WERI-Rb-1 (cell line): ENCODE measurements at regions not wholly inside any gene's neighbourhood (a gene's known extent, or its start where the extent isn't known, plus 50 kb on each side); places are given as distances from the start of the nearest gene placed in this dataset.

Experiments used
- DNase-seq: peaks from one replicate; pipeline ENCODE4 v3.0.0-alpha.2; 2020
- H3K27ac ChIP-seq: fragments of 250-450 bp; sonication (Bioruptor Pico); 2 replicates; pipeline ENCODE4 v1.5.1; 2020; ENCODE audit warnings: mild to moderate bottlenecking, moderate library complexity
- H3K27me3 ChIP-seq: fragments of 250-450 bp; sonication (Bioruptor Pico); 2 replicates; pipeline ENCODE4 v1.5.1; 2021; ENCODE audit warnings: mild to moderate bottlenecking, low read depth, moderate library complexity; ENCODE audit not compliant: insufficient read depth, severe bottlenecking
- H3K36me3 ChIP-seq: fragments of 250-450 bp; sonication (Bioruptor Pico); 2 replicates; pipeline ENCODE4 v1.5.1; 2020; ENCODE audit warnings: mild to moderate bottlenecking, moderate library complexity
- H3K4me3 ChIP-seq: 2 replicates; pipeline ENCODE4 v1.5.1; 2011; ENCODE audit warnings: low read depth, mild to moderate bottlenecking, control low read depth, low read length
- H3K9me3 ChIP-seq: fragments of 250-450 bp; sonication (Bioruptor Pico); 2 replicates; pipeline ENCODE4 v1.5.1; 2021; ENCODE audit warnings: mild to moderate bottlenecking, moderate library complexity; ENCODE audit not compliant: severe bottlenecking
- CTCF ChIP-seq: IDR thresholded peaks from 2 replicates; pipeline ENCODE4 v1.5.1; 2011; ENCODE audit warnings: low read depth, mild to moderate bottlenecking, control low read depth, inconsistent platforms, low read length

GRCh38 chr6:62519574-62519973, 233.5 kb upstream of the KHDRBS2 start:
- Histone ChIP-seq H3K27me3 (peaks cover 44% of the 10 kb centered on the region), H3K36me3 (no peaks in the 10 kb centered on the region), H3K27ac (no peak overlapping the region), H3K9me3 (no peaks in the 10 kb centered on the region), H3K4me3 (no peak overlapping the region)
- no peak for DNase-seq
- TF ChIP-seq CTCF = no peak

- TF ChIP-seq CTCF = no peak
- Histone ChIP-seq H3K36me3 (no peaks in the 10 kb centered on the region), H3K27ac (no peak overlapping the region), H3K9me3 (no peaks in the 10 kb centered on the region), H3K27me3 (peaks cover 54% of the 10 kb centered on the region), H3K4me3 (no peak overlapping the region)
- no peak for DNase-seq
Observed at GRCh38 chr6:62516291-62517141, 230.5 kb upstream of the KHDRBS2 start.

GRCh38 chr6:62492192-62492822, 206.3 kb upstream of the KHDRBS2 start:
- Histone ChIP-seq H3K4me3 (no peak overlapping the region), H3K9me3 (no peaks in the 10 kb centered on the region), H3K27ac (no peak overlapping the region), H3K36me3 (no peaks in the 10 kb centered on the region), H3K27me3 (peaks cover 44% of the 10 kb centered on the region)
- no peak for TF ChIP-seq CTCF
- no peak for DNase-seq

- no peak for DNase-seq
- Histone ChIP-seq H3K9me3 (no peaks in the 10 kb centered on the region), H3K36me3 (no peaks in the 10 kb centered on the region), H3K4me3 (no peak overlapping the region), H3K27me3 (peaks cover 31% of the 10 kb centered on the region), H3K27ac (no peak overlapping the region)
- no peak for TF ChIP-seq CTCF
Observed at GRCh38 chr6:62480544-62480943, 194.5 kb upstream of the KHDRBS2 start.

GRCh38 chr6:62479697-62480220, 193.7 kb upstream of the KHDRBS2 start:
- H3K9me3 ChIP-seq = no peaks in the 10 kb centered on the region
- no peak for DNase-seq
- no peak overlapping the region for H3K27ac ChIP-seq
- peaks cover 30% of the 10 kb centered on the region for H3K27me3 ChIP-seq
- no peak overlapping the region for H3K4me3 ChIP-seq
- no peaks in the 10 kb centered on the region for H3K36me3 ChIP-seq
- no peak for TF ChIP-seq CTCF
